ENCODE measurements at regions not wholly inside any gene's neighbourhood (a gene's known extent, or its start where the extent isn't known, plus 50 kb on each side); places are given as distances from the start of the nearest gene placed in this dataset.
"Not testable (repeated sequence)": the region's sequence is repeated elsewhere in the genome, so short reads cannot be mapped to it uniquely, and the experiment has no call there.

DNA sequence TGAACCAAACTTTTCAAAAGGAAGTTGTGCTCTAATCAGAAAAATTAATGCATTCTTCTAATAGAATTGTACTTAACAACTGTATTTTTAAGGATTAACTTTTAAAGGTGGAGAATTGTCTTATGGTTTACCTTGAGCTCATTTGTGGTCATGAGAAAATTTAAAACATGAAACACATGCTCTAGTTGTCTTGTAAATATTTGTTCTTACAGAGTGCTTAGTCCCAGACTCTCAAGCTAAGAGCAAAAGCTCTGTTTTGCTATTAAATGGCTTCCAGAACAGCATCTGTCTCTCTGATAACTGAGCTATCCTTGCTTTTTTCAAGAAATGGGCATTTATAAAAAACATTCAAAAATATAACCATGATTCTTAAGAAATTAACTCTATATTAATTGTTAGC, 512.2 kb upstream of the SYNCRIP start:
- no peaks in the 10 kb centered on the region for H3K36me3 ChIP-seq
- H3K27me3 ChIP-seq (ENCODE audit: insufficient read depth, low read depth, severe bottlenecking), result peaks cover 19% of the 10 kb centered on the region
- no peak overlapping the region for H3K27ac ChIP-seq
- H3K9me3 ChIP-seq (ENCODE audit: severe bottlenecking), result no peaks in the 10 kb centered on the region
- TF ChIP-seq, protein P1, sequence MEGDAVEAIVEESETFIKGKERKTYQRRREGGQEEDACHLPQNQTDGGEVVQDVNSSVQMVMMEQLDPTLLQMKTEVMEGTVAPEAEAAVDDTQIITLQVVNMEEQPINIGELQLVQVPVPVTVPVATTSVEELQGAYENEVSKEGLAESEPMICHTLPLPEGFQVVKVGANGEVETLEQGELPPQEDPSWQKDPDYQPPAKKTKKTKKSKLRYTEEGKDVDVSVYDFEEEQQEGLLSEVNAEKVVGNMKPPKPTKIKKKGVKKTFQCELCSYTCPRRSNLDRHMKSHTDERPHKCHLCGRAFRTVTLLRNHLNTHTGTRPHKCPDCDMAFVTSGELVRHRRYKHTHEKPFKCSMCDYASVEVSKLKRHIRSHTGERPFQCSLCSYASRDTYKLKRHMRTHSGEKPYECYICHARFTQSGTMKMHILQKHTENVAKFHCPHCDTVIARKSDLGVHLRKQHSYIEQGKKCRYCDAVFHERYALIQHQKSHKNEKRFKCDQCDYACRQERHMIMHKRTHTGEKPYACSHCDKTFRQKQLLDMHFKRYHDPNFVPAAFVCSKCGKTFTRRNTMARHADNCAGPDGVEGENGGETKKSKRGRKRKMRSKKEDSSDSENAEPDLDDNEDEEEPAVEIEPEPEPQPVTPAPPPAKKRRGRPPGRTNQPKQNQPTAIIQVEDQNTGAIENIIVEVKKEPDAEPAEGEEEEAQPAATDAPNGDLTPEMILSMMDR (IDR thresholded peaks at IDR 0.05; ENCODE audit: low read depth, low read length), result no peak
- no peak overlapping the region for H3K4me3 ChIP-seq (ENCODE audit: low read depth, low read length)
- DNase-seq, result no peak

DNA sequence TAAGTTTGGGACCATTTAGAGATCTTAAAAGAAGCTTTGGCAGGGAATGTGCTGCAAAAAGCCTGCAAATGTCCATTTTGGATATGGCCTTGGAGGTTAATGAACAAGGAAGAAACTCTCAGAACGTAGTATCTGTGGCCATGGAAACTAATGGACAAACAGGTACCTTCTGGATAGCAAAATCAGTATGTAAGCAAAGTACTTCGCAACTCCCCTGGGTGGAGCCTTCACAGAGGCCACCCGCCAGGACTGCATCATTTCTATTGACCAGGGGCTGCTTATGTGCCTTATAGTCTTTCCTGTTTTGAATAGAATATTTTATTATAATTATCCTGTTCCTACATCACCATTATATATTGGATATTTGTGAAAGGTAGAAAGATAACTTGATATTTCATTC, 510.8 kb upstream of the SYNCRIP start:
- H3K27ac ChIP-seq, result no peak overlapping the region
- no peak for DNase-seq
- H3K36me3 ChIP-seq, result no peaks in the 10 kb centered on the region
- H3K9me3 ChIP-seq (ENCODE audit: severe bottlenecking), result no peaks in the 10 kb centered on the region
- no peak overlapping the region for H3K4me3 ChIP-seq (ENCODE audit: low read depth, low read length)
- H3K27me3 ChIP-seq (ENCODE audit: insufficient read depth, low read depth, severe bottlenecking), result peaks cover 19% of the 10 kb centered on the region
- TF ChIP-seq, protein P1 (IDR thresholded peaks at IDR 0.05; ENCODE audit: low read depth, low read length), result no peak

DNA sequence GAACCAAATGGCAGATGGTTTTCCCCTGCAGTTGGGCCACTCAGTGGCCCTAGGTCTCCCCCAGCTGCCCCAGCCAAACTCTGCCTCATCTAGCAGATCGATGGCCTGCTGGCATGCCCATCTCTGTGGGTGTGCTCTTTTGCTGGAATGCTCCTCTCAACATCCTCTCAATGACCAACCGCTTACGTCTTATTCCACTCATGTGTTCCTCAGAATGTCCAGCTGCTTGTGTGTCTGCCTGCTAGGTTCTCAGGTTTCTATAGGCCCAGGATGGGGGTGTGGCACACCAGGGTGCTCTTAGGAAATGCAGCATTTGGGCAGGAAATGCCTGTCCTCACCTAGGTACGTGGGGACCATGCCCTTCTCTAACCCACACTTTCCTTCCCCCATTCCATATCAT, 509.9 kb upstream of the SYNCRIP start:
- H3K9me3 ChIP-seq (ENCODE audit: severe bottlenecking), result no peaks in the 10 kb centered on the region
- peaks cover 19% of the 10 kb centered on the region for H3K27me3 ChIP-seq (ENCODE audit: insufficient read depth, low read depth, severe bottlenecking)
- no peak overlapping the region for H3K4me3 ChIP-seq (ENCODE audit: low read depth, low read length)
- no peak overlapping the region for H3K27ac ChIP-seq
- TF ChIP-seq, protein P1 (IDR thresholded peaks at IDR 0.05; ENCODE audit: low read depth, low read length), result no peak
- H3K36me3 ChIP-seq, result no peaks in the 10 kb centered on the region
- no peak for DNase-seq

DNA sequence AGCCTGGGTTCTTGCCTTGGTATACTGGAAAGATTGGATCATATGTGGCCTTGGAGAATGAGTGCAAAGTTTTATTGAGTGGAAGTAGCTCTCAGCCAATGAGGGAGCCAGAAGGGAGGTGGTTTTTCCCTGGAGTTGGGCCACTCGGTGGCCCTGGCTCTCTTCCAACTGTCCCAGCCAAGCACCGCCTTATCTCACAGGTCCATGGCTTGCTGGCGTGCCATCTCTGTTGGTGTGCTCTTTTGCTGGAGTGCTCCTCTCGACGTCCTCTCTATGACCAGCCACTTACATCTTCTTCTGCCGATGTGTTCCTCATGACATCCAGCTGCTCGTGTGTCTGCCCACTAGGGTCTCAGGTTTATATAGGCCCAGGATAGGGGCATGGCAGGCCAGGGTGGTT, 505.9 kb upstream of the SYNCRIP start:
- no peak overlapping the region for H3K27ac ChIP-seq
- H3K27me3 ChIP-seq (ENCODE audit: insufficient read depth, low read depth, severe bottlenecking), result peaks cover 17% of the 10 kb centered on the region
- H3K4me3 ChIP-seq (ENCODE audit: low read depth, low read length), result no peak overlapping the region
- H3K36me3 ChIP-seq, result no peaks in the 10 kb centered on the region
- no peak for DNase-seq
- TF ChIP-seq, protein P1 (IDR thresholded peaks at IDR 0.05; ENCODE audit: low read depth, low read length), result no peak
- H3K9me3 ChIP-seq (ENCODE audit: severe bottlenecking), result no peaks in the 10 kb centered on the region

DNA sequence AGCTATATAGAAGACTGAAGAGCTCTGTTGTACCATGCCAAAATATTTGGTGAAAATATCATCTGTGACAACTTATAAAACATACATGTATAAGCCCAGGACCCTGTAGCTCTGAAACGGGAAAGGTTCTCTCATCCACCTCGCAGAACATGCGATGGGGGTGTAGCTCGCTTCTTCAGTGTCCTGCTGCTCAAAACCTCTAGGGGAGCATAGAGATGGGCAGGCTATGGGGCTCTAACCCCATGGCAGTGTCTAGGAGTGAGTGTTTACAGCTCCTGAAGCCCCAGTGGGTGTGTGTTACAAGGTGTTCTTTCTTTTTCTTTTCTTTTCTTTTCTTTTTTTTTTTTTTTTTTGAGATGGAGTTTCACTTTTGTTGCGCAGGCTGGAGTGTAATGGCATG, 505.2 kb upstream of the SYNCRIP start:
- TF ChIP-seq, protein P1 (IDR thresholded peaks at IDR 0.05; ENCODE audit: low read depth, low read length), result no peak
- no peaks in the 10 kb centered on the region for H3K36me3 ChIP-seq

DNA sequence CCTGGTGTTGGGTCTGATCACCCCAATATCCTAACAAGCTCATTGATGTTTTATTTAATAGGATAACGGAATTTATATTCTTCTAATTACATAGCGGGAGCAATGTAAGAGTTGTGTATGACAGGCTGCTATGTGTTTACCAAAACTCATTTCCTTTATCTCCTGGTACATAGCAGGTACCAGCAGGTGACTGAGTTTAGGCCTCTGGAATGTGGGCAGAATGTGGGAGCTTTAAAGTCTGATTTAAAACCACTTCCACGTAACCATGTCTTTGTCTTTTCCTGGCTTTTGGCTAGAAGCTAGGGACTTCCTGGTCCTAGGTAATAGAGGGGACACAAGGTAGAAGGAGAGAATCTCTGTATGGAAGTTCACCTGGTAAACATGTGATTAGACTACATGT, 504.6 kb upstream of the SYNCRIP start:
- no peak for DNase-seq
- H3K27me3 ChIP-seq (ENCODE audit: insufficient read depth, low read depth, severe bottlenecking), result peaks cover 23% of the 10 kb centered on the region
- no peaks in the 10 kb centered on the region for H3K36me3 ChIP-seq
- H3K27ac ChIP-seq, result no peak overlapping the region
- no peaks in the 10 kb centered on the region for H3K9me3 ChIP-seq (ENCODE audit: severe bottlenecking)
- TF ChIP-seq, protein P1 (IDR thresholded peaks at IDR 0.05; ENCODE audit: low read depth, low read length), result no peak
- H3K4me3 ChIP-seq (ENCODE audit: low read depth, low read length), result no peak overlapping the region

More for the DNA sequence above, 505.2 kb upstream of the SYNCRIP start:
- no peak for DNase-seq
- Histone ChIP-seq H3K4me3 (ENCODE audit: low read depth, low read length) (no peak overlapping the region), H3K27ac (no peak overlapping the region), H3K9me3 (ENCODE audit: severe bottlenecking) (no peaks in the 10 kb centered on the region), H3K27me3 (ENCODE audit: insufficient read depth, low read depth, severe bottlenecking) (peaks cover 20% of the 10 kb centered on the region)

DNA sequence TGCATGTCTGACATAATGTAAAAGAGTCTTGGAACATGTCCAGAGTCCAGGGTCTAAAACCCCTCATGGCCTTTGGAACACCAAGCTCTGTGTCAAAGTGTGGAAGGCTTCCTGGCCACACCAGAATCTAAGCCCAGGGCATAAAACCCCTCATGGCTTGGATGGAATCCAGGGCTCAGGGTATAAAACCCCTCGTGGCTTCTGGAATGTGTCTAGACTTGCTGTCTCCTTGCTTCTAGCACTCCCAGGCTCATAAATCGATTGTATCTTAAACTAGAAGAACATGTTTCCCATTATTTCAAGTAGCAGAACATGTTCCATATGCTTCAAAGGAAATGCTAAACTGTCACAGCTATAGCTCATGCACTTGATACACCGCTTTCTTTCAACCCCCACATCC, 504.1 kb upstream of the SYNCRIP start:
- peaks cover 26% of the 10 kb centered on the region for H3K27me3 ChIP-seq (ENCODE audit: insufficient read depth, low read depth, severe bottlenecking)
- H3K27ac ChIP-seq; DNase-seq; H3K36me3 ChIP-seq; H3K9me3 ChIP-seq (ENCODE audit: severe bottlenecking); H3K4me3 ChIP-seq (ENCODE audit: low read depth, low read length): not testable (repeated sequence)

All from WERI-Rb-1 (cell line).